OCI-LY1 (cell line): ENCODE measurements at regions not wholly inside any gene's neighbourhood (a gene's known extent, or its start where the extent isn't known, plus 50 kb on each side); places are given as distances from the start of the nearest gene placed in this dataset.

Experiments used
- H2AFZ ChIP-seq: fragments of 200-600 bp; sonication (generic), shearing (Covaris generic); 2 replicates; pipeline ENCODE4 v1.6.0; 2014; ENCODE audit warnings: antibody characterized with exemption, mild to moderate bottlenecking, low read length
- H3F3A ChIP-seq: fragments of 200-600 bp; sonication (generic), shearing (Covaris generic); 2 replicates; pipeline ENCODE4 v1.6.0; 2014; ENCODE audit warnings: mild to moderate bottlenecking, antibody characterized with exemption, low read length, moderate library complexity; ENCODE audit not compliant: insufficient read depth
- H3K27ac ChIP-seq: fragments of 200-600 bp; sonication (generic); 2 replicates; pipeline ENCODE4 v1.5.1; 2014; ENCODE audit warnings: low read length, mixed run types, mild to moderate bottlenecking, low read depth; ENCODE audit not compliant: poor library complexity, severe bottlenecking
- H3K27me3 ChIP-seq: fragments of 200-600 bp; sonication (generic); 2 replicates; pipeline ENCODE4 v1.6.0; 2014; ENCODE audit warnings: antibody characterized with exemption, mild to moderate bottlenecking, low read length, moderate library complexity; ENCODE audit not compliant: insufficient read depth
- H3K36me3 ChIP-seq: fragments of 200-600 bp; sonication (generic); 2 replicates; pipeline ENCODE4 v1.6.1; 2014; ENCODE audit warnings: mild to moderate bottlenecking, antibody characterized with exemption, low read length, moderate library complexity, mixed read lengths; ENCODE audit not compliant: insufficient read depth
- H3K4me1 ChIP-seq: fragments of 200-600 bp; sonication (generic); 2 replicates; pipeline ENCODE4 v1.5.1; 2014; ENCODE audit warnings: mild to moderate bottlenecking, low read length, moderate library complexity; ENCODE audit not compliant: insufficient read depth, severe bottlenecking
- H3K4me2 ChIP-seq: fragments of 200-600 bp; sonication (generic), shearing (Covaris generic); 2 replicates; pipeline ENCODE4 v1.6.1; 2014; ENCODE audit warnings: low read length
- H3K4me3 ChIP-seq: fragments of 200-600 bp; sonication (generic); 2 replicates; pipeline ENCODE4 v1.5.1; 2014; ENCODE audit warnings: low read length, low read depth, mild to moderate bottlenecking, mixed read lengths; ENCODE audit not compliant: poor library complexity, severe bottlenecking
- H3K79me2 ChIP-seq: fragments of 200-600 bp; shearing (Covaris generic); 2 replicates; pipeline ENCODE4 v1.6.1; 2016; ENCODE audit warnings: mixed run types, low read length, mixed read lengths; ENCODE audit not compliant: insufficient read depth
- H3K9ac ChIP-seq: fragments of 200-600 bp; sonication (generic), shearing (Covaris generic); 2 replicates; pipeline ENCODE4 v1.6.1; 2014; ENCODE audit warnings: mild to moderate bottlenecking, low read length, mixed read lengths
- H3K9me2 ChIP-seq: fragments of 200-600 bp; sonication (generic), shearing (Covaris generic); 2 replicates; pipeline ENCODE4 v1.6.1; 2014; ENCODE audit warnings: low read depth, mild to moderate bottlenecking, low read length, mixed read lengths
- H3K9me3 ChIP-seq: fragments of 200-600 bp; shearing (Covaris generic); 2 replicates; pipeline ENCODE4 v1.6.1; 2014; ENCODE audit warnings: low read length, mixed read lengths
- H4K20me1 ChIP-seq: fragments of 200-600 bp; sonication (generic), shearing (Covaris generic); 2 replicates; pipeline ENCODE4 v1.6.0; 2016; ENCODE audit warnings: mild to moderate bottlenecking, low read length; ENCODE audit not compliant: insufficient read depth
- CTCF ChIP-seq: fragments of 200-600 bp; sonication (generic), shearing (Covaris generic); IDR thresholded peaks from 2 replicates; pipeline ENCODE4 v1.5.1; 2017; ENCODE audit warnings: mild to moderate bottlenecking, antibody characterized with exemption, low read length, moderate library complexity, mixed read lengths
- EZH2 ChIP-seq: fragments of 200-600 bp; sonication (generic), shearing (Covaris generic); IDR thresholded peaks from 2 replicates; pipeline ENCODE4 v1.8.0; 2017; ENCODE audit warnings: borderline replicate concordance, mixed run types, mild to moderate bottlenecking, antibody characterized with exemption, low read length, moderate library complexity, mixed read lengths

- H3K36me3 ChIP-seq = no peaks in the 10 kb centered on the region
- H3K4me3 ChIP-seq = no peak overlapping the region
- H3K27me3 ChIP-seq = no peaks in the 10 kb centered on the region
- no peak for TF ChIP-seq CTCF
- no peak for TF ChIP-seq EZH2
- no peak overlapping the region for H3K27ac ChIP-seq
- H3K4me1 ChIP-seq = no peaks in the 10 kb centered on the region
- no peak overlapping the region for H3K9ac ChIP-seq
- no peaks in the 10 kb centered on the region for H4K20me1 ChIP-seq
- no peak overlapping the region for H3K4me2 ChIP-seq
- H3K79me2 ChIP-seq = no peaks in the 10 kb centered on the region
- no peaks in the 10 kb centered on the region for H3K9me2 ChIP-seq
- no peaks in the 10 kb centered on the region for H3K9me3 ChIP-seq
- H2AFZ ChIP-seq = no peak overlapping the region
- H3F3A ChIP-seq = no peaks in the 10 kb centered on the region
These were observed 82.3 kb upstream of the CACHD1 start for GRCh38 chr1:64387389-64388285.

GRCh38 chr1:64388336-64388735, 81.6 kb upstream of the CACHD1 start:
- H3K4me2 ChIP-seq = no peak overlapping the region
- H3K9me3 ChIP-seq = no peaks in the 10 kb centered on the region
- H3K4me3 ChIP-seq = no peak overlapping the region
- TF ChIP-seq EZH2 = no peak
- no peak for TF ChIP-seq CTCF
- H3K36me3 ChIP-seq = no peaks in the 10 kb centered on the region
- no peaks in the 10 kb centered on the region for H3F3A ChIP-seq
- no peaks in the 10 kb centered on the region; the same call in 1 of the 2 replicates for H3K9me2 ChIP-seq
- no peaks in the 10 kb centered on the region for H4K20me1 ChIP-seq
- H3K79me2 ChIP-seq = no peaks in the 10 kb centered on the region
- no peak overlapping the region for H2AFZ ChIP-seq
- H3K27ac ChIP-seq = no peak overlapping the region
- H3K4me1 ChIP-seq = no peaks in the 10 kb centered on the region
- no peaks in the 10 kb centered on the region for H3K27me3 ChIP-seq
- no peak overlapping the region for H3K9ac ChIP-seq

GRCh38 chr1:64392109-64392508, 77.8 kb upstream of the CACHD1 start:
- Histone ChIP-seq H3K9me3 (no peaks in the 10 kb centered on the region), H3K4me2 (no peak overlapping the region)
- no peak for TF ChIP-seq EZH2
- TF ChIP-seq CTCF = no peak

More at GRCh38 chr1:64392109-64392508, 77.8 kb upstream of the CACHD1 start:
- Histone ChIP-seq H3K27ac (no peak overlapping the region), H4K20me1 (no peaks in the 10 kb centered on the region), H3K79me2 (no peaks in the 10 kb centered on the region), H3F3A (no peaks in the 10 kb centered on the region), H2AFZ (no peak overlapping the region), H3K4me1 (no peaks in the 10 kb centered on the region), H3K27me3 (no peaks in the 10 kb centered on the region), H3K4me3 (no peak overlapping the region), H3K9ac (no peak overlapping the region), H3K36me3 (no peaks in the 10 kb centered on the region), H3K9me2 (no peaks in the 10 kb centered on the region; the same call in 1 of the 2 replicates)
